HG03103 (cell line): ENCODE measurements at regions not wholly inside any gene's neighbourhood (a gene's known extent, or its start where the extent isn't known, plus 50 kb on each side); places are given as distances from the start of the nearest gene placed in this dataset.

Experiments
- ATAC-seq: cut with Tn5 transposase; IDR thresholded peaks from one replicate; pipeline ENCODE4 v1.9.1; 2021; ENCODE audit warnings: low read depth; ENCODE audit not compliant: unreplicated experiment

DNA sequence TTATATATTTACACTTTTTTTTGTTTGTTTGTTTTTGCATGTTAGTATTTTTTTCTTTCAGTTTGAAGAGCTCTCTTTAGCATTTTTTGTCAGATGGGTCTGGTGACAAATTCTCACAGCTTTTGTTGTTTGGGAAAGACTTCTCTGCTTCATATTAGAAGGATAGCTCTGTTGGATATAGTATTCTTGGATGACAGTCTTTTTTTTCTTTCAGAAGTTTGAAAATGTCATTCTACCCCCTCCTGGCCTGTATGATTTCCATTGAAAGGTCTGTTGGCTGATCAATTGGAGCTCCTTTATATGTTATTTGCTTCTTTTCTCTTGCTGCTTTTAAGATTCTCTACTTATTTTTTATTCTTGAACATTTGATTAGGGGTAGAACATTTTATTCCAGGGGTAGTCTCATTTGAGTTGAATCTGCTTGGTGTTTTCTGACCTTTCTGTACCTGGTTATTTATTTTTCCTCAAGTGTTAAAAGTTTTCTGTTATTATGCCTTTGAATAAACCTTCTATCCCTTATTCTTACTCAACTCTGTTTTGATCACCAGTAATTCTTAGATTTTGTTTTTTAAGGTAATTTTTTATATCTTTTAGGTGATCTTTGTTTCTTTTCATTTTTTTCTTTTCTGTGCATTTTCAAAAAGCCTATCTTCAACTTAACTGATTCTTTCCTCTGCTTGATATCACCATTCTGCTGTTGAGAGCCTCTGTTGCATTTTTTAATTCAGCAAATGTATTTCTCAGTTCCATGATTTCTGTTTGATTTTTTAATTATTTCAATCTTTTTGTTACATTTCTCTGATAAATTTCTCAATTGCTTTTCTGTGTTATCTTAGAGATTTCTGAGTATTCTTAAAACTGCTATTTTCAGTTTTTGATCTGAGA is 176.8 kb upstream of the ECI2 start:
- no peak for ATAC-seq

DNA sequence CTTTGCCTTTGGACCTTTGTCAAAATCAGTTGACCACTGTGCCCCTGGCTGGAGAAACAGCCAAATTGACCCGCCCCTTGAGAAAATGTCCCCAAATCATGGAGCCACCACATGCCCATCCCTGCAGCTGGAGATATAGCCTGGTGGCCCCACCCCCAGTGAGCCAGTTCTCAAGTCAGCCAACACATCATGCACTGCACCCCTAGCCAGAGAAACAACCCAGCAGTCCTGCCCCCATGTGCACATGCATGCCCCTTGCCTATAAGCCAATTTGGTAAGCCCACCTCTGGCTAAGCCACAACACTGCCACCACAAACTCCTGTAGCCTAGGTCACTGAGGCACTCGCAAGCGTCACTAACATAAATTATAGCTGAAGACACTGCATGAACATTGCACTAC is 174.2 kb upstream of the ECI2 start:
- ATAC-seq, result no peak

GRCh38 chr6:4308364-4308763 is 173.0 kb upstream of the ECI2 start:
- ATAC-seq, result no peak

- no peak for ATAC-seq
Measured at GRCh38 chr6:4304927-4305455, 169.6 kb upstream of the ECI2 start.

GRCh38 chr6:4303638-4304037 is 168.3 kb upstream of the ECI2 start:
- no peak for ATAC-seq

GRCh38 chr6:4302524-4302923 is 167.1 kb upstream of the ECI2 start:
- ATAC-seq, result no peak

DNA sequence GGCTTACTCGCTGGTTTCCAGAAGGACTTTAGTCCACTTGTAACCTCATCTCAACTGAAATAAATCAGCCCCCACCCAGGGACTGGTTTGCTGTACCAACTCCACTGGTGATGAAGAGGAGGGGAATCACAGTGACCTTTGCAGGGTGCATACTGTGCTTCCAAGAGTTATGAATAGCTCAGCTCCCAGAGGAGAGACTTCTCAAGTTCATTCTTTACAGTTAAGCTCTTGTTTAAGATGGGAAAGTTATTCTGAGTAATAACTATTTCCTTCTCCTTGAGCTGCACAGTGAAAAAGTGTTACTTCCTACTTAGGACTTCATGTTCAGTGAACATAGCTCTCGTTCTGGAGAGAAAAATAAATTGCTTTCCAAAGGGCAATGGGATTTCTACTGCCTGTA is 166.5 kb upstream of the ECI2 start:
- no peak for ATAC-seq

GRCh38 chr6:4300917-4301316 is 165.5 kb upstream of the ECI2 start:
- ATAC-seq, result no peak

- no peak for ATAC-seq
Measured at GRCh38 chr6:4299476-4299875, 164.1 kb upstream of the ECI2 start.

- ATAC-seq, result no peak
Measured at GRCh38 chr6:4297348-4297747, 162.0 kb upstream of the ECI2 start.

DNA sequence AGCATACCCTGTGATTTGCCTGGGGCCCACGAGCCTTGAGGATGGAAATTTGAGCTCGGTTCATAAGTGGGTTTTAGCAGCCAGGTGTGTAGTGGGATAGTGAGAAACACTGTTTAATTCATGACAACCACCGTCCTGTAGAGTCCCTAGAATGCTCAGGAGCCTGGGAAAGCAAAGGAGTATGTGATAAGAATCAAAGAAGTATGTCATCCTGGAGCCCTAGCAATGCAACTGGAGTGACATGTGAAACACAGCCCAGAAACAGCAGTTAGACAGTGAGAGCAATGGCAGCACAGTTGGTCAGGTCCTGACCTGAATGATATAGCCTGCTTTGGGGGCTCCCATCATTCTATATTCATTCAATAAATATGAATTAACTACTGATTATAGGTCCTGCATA is 161.2 kb upstream of the ECI2 start:
- no peak for ATAC-seq

GRCh38 chr6:4295783-4296155 is 160.4 kb upstream of the ECI2 start:
- no peak for ATAC-seq

- ATAC-seq, result no peak
Measured at GRCh38 chr6:4295058-4295782, 159.8 kb upstream of the ECI2 start.

- ATAC-seq, result no peak
Measured at GRCh38 chr6:4294636-4295035, 159.3 kb upstream of the ECI2 start.

DNA sequence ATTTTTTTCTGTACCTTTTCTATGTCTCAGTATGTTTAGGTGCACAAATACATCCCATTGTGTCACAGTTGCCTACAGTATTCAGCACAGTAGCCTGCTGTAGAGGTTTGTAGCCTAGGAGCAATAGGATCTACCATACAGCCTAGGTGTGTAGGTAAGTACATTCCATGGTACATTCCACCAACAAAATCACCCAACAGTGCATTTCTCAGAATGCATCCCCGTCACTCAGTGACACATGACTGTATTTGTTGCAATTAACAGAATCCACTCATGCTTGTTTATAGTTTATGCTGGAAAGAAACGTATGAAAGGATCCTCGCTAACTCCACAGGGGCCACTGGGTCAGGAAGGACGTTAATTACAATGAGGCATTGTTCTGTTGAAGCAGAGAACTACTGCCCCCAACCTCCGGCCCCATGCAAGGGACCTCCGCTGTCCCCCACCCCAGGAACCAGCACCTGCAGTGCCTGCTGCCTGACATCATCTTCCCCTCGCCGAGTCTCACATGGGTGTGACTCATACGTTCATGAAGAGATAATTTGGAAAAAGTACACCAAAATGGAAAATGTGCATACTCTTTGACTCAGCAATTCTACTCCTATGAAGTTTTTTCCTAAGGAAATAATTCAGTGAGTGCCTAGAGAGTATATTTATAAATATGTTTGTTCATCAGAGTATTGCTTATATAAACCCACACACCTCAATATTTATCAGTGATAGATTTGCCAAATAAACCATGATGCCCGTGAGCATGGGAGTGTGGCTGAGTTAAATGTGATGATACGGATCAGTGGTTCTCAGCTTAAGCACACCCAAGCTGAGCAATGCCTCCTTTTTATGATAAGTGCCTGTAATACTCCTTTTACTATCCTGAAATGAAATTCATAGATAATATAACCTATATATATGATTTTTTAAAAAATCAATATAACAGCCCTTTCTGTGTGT is 156.4 kb upstream of the ECI2 start:
- no peak for ATAC-seq

DNA sequence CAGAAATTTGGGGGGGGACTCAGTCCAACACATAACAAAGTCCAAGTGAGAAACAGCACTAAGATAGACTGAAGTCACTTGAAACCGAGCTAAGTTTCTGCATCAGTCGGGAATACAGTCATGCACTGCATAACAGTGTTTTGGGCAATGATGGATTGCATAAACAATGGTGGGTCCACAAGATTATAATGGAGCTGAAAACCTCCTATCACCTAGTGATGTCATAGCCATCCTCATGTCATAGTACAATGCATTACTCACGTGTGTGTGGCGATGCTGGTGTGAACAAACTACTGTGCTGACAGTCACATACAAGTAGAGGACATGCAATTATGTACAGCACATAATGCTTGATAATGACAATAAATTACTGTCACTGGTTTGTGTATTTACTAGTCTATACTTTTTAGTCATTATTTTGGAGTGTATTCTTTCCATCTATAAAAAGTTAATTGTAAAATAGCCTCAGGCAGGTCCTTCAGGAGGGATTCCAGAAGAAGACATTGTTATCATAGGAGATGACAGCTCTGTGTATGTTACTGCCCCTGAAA is 154.5 kb upstream of the ECI2 start:
- no peak for ATAC-seq

DNA sequence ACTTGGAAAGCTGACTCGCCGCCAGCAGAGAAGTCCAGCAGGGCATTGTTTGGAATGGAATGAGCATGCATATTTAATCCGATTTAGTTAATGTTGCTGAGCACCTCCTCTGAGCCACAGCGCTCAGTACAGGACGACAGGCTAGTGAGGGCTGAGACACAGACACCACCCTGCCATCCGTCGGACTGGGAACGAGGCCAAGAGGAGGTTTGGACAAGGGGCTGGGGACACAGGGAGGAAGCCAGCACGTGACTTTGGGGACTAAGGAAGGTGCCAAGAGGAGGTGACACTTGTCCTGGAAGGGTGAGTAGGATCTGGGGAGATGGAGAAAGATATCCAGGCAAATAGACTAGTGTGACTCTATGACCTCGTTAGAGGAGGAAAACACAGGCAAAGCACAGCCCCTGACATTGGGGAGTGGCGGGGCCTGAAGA is 152.5 kb upstream of the ECI2 start:
- no peak for ATAC-seq

DNA sequence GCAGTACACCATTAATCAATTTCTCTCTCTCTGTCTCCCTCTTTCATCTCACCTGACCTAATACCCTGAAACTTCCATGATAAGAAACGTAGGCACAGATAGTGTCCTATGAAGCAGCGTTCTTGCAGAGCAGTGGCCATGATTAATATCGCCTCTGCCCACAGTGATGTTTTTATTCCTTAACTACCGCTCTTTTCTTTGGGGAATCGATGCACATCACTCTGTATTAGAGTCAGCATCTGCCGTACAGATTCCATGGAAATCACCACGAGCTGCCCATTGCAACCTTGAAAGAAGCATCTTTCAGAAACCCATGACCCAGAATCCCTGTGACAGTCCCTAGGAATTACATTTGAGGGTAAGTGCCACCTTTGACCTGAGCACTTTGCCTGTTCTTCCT is 152.0 kb upstream of the ECI2 start:
- no peak for ATAC-seq

- no peak for ATAC-seq
Measured at GRCh38 chr6:4282926-4283325, 147.6 kb upstream of the ECI2 start.
